Suppressor macrophage treated with lipopolysaccharide for 1 hour (primary cell): ENCODE measurements at regions not wholly inside any gene's neighbourhood (a gene's known extent, or its start where the extent isn't known, plus 50 kb on each side); places are given as distances from the start of the nearest gene placed in this dataset.
"Not testable (repeated sequence)": the region's sequence is repeated elsewhere in the genome, so short reads cannot be mapped to it uniquely, and the experiment has no call there.

Source experiments
- DNase-seq, 3 donors: peaks; one replicate each; pipeline ENCODE4 v3.0.0-alpha.2; 2020 to 2022

GRCh38 chr11:114953039-114953438 is 274.7 kb downstream of the NXPE2 start:
- DNase-seq, result no peak

GRCh38 chr11:114955923-114956322 is 277.6 kb downstream of the NXPE2 start:
- DNase-seq, result no peak

- no peak for DNase-seq
Observed at GRCh38 chr11:114956566-114956965, 278.2 kb downstream of the NXPE2 start.

GRCh38 chr11:114959953-114960505 is 281.7 kb downstream of the NXPE2 start:
- no peak for DNase-seq

GRCh38 chr11:114960819-114961218 is 282.5 kb downstream of the NXPE2 start:
- DNase-seq, result not testable (repeated sequence)

GRCh38 chr11:114964676-114965214 is 286.4 kb downstream of the NXPE2 start:
- no peak for DNase-seq

GRCh38 chr11:114970927-114971645 is 292.8 kb downstream of the NXPE2 start:
- DNase-seq, result no peak

GRCh38 chr11:114972105-114972504 is 293.8 kb downstream of the NXPE2 start:
- DNase-seq, result no peak

- no peak for DNase-seq
Observed at GRCh38 chr11:114977651-114978050, 299.3 kb downstream of the NXPE2 start.

GRCh38 chr11:114982141-114982540 is 303.8 kb downstream of the NXPE2 start:
- no peak for DNase-seq

GRCh38 chr11:114984611-114985163 is 306.4 kb downstream of the NXPE2 start:
- no peak for DNase-seq

GRCh38 chr11:114986365-114986764 is 308.0 kb downstream of the NXPE2 start:
- DNase-seq, result no peak

GRCh38 chr11:114987186-114987760 is 308.9 kb downstream of the NXPE2 start:
- DNase-seq, result no peak

- no peak for DNase-seq
Observed at GRCh38 chr11:114988644-114989043, 310.3 kb downstream of the NXPE2 start.

GRCh38 chr11:114989536-114989935 is 311.2 kb downstream of the NXPE2 start:
- no peak for DNase-seq

GRCh38 chr11:115005663-115006062 is 327.3 kb downstream of the NXPE2 start:
- DNase-seq, result no peak

- DNase-seq, result no peak
Observed at GRCh38 chr11:115007851-115008250, 329.5 kb downstream of the NXPE2 start.

- no peak for DNase-seq
Observed at GRCh38 chr11:115008799-115009198, 330.5 kb downstream of the NXPE2 start.

- no peak for DNase-seq
Observed at GRCh38 chr11:115017529-115017928, 339.2 kb downstream of the NXPE2 start.

GRCh38 chr11:115030166-115030565 is 351.8 kb downstream of the NXPE2 start:
- no peak for DNase-seq

GRCh38 chr11:115036406-115037180 is 358.3 kb downstream of the NXPE2 start:
- no peak for DNase-seq

GRCh38 chr11:115042002-115042401 is 363.7 kb downstream of the NXPE2 start:
- DNase-seq, result no peak

GRCh38 chr11:115047631-115048030 is 369.3 kb downstream of the NXPE2 start:
- no peak for DNase-seq
